Stimulated activated CD4-positive, alpha-beta T cell treated with anti-CD3 and anti-CD28 coated beads, Interleukin-4, amount 100 ng/mL, for 1 hour (primary cell): ENCODE measurements at regions not wholly inside any gene's neighbourhood (a gene's known extent, or its start where the extent isn't known, plus 50 kb on each side); places are given as distances from the start of the nearest gene placed in this dataset.

Experiments used
- DNase-seq: peaks from one replicate; pipeline ENCODE4 v3.0.0-alpha.2; 2020

DNA sequence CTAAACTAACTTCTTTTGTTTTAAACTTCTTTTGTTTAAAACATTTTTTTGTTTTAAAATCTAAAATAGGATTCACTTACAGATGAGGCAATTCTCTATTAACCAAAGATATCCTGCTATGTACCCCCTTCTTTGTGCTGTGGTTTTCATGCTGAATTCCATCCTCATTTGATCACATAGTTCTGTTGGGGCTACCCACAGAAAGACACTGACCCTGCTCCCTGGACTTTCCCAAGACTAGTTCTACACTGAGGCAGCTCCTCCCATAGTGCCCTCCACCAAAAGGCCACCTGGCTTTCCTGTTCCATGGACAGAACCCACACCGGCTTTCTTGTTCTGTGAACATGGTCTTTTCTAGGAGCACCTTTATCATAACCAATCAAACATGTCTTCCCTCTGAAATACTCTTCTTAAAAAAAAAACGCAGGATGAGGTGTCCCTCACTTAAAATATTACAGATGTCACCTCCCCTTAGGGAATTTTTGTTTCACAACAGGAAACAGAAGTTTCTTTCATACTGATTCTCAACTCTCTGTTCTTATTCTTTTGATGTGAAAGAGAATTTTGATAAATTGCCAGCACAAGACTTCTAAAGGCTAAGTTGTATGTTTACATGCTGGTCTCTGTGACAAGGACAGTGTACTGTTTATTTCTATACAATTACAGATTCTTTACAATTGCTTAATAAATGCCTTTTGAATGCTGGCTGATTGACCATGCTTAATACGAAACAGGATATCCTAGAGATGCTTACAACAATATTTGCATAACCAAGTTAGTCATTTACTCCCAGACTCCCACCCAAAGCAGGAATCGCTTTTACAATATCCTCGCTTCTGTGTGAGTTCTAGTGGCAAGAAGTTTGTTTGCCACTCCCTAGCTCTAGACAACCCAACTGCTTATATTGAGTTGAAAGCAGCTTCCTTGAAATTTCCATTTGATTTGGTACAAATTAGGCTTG, 300.4 kb downstream of the DTWD2 start:
- no peak for DNase-seq

DNA sequence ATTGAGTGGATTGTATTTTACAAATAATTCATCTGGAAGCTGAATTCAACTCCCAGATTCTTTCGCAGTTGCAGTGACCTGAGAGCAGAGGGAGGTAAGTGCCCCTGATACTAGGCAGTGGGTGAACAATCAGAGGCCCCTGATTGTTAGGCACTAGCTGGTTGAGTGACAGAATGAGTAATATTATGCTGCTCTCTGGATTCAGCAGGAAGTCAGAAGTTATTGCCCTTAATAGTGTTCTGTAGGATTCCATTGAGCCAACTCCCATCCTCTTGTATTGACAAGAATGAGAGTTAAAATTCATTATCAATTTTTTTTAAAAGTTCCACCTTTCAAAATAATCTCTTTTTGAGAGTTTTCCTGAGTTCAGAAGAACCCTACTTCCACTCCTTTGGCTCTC, 301.2 kb downstream of the DTWD2 start:
- no peak for DNase-seq

GRCh38 chr5:118681655-118682054, 306.7 kb downstream of the DTWD2 start:
- no peak for DNase-seq

DNA sequence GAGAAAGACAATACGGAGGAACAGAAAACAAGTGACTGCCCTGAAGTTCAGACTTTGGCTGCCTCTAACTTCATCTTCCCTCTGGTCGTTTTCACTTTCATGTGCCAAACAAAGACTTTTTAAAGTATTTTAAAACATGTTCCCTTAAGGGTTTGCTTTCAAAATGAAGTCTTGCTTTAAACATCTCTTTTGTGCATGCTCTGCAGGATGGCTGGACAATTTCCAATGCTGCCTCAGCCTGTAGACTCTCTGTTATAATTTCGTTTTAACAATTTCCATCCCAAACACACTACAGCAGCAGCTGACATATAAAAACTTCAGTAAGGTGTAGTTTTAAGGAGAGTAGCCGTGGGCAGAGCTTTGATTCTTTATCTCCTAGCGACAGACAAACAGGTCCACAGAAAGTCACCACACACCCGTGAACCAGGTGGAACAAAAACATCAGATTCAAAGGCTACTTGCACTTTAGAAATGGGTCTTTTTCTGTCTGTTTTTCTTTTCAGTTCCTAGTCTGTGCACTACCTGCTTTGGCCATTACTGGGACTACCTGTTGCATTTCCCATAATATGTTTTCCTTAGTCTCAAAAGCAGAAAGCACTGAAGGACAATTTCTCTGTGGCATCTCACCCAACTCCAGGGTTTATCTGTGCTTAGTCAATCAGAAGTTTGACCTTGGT, 308.9 kb downstream of the DTWD2 start:
- no peak for DNase-seq

DNA sequence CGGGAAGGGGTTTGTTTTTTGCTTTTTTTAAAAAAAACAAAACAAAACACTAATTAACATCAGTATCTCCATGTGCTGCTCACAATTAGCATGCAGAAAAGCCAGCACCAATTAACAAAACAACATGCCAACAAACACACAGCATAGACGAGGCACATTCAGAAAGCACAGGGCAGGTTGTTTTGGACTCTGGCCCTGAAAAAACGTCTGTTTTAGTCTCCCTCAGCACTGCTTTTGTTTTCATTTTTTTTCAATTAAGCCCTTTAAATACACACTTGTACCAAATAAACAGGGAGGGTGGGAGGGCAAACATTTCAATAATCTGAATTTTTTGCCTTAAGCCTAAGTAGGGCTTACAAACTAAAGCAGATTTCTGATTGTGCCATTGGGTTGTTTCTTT, 309.6 kb downstream of the DTWD2 start:
- no peak for DNase-seq

GRCh38 chr5:118675247-118675646, 313.1 kb downstream of the DTWD2 start:
- DNase-seq, result no peak

GRCh38 chr5:118657576-118657975, 330.8 kb downstream of the DTWD2 start:
- DNase-seq, result no peak

GRCh38 chr5:118653872-118654271, 334.5 kb downstream of the DTWD2 start:
- DNase-seq, result no peak

GRCh38 chr5:118653183-118653582, 335.2 kb downstream of the DTWD2 start:
- no peak for DNase-seq

GRCh38 chr5:118651002-118651401, 337.3 kb downstream of the DTWD2 start:
- no peak for DNase-seq

DNA sequence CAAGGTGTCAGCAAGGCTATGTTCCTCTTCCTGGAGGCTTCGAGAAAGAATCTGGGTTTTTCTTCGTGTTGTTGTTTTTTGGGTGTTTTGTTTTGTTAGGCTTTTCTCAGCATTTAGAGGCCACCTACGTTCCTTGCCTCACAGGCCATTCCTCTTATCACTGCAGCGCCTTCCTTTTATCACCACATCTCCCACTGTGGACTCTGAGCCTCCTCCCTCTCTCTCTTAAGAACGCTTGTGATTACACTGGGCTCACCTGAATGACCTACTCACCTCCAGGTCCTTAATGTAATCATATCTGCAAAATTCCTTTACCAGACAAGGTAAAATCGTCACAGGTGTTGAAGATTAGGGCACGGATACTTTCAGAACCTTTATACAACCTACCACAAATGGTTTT, 340.8 kb downstream of the DTWD2 start:
- DNase-seq, result no peak

DNA sequence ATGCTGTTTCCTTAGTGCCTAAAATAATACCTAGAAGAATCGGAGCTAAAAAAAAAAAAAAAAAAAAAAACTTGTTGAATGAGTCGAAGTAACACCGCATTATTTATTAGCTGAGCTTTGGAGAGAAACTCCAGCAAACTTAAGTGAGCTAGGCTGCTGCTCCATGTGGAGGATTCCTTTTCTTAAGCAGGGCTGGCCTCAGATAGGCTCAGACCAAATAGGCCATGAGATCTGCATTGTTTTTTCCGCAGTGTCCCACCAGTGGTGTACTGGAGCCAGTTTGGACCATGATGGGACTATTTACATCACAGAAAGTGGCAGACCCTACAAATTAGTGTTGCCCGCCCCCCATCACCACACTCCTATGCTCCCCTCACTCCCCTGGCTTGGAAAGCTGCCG, 341.4 kb downstream of the DTWD2 start:
- no peak for DNase-seq

DNA sequence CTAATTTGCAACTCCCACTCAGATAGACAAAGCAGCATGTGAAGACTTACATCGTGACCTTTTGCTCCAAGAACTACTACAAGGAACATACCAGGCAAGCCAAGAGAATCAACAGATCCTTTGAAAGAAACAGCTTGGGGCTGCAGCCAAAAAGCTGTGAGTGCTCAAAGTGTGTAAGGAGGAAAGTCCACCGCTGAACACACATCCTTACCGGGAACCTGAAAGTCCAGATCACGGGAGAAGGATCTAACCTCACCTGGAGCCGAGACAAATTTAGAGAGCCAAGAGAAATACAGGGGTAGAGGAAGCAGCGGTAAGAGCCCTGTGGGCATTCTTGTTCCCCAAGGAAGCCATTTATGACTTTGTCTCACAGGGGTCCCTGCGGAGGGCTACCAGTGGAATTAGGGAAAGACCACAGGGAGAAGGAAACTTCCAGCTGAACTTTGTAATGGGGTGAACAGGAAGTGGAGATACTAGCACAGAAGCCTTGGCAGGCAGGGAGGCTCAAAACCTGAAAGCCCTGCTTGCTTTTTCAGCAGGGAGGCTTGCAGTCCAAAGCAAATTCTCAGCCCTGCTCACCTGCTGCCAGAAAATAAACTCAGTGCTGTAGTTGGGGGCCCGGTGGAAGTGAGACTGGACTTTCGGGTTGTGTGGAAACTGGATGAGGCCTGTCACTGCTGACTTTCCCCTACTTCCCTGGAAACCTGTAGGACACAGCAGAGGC, 350.2 kb downstream of the DTWD2 start:
- no peak for DNase-seq

DNA sequence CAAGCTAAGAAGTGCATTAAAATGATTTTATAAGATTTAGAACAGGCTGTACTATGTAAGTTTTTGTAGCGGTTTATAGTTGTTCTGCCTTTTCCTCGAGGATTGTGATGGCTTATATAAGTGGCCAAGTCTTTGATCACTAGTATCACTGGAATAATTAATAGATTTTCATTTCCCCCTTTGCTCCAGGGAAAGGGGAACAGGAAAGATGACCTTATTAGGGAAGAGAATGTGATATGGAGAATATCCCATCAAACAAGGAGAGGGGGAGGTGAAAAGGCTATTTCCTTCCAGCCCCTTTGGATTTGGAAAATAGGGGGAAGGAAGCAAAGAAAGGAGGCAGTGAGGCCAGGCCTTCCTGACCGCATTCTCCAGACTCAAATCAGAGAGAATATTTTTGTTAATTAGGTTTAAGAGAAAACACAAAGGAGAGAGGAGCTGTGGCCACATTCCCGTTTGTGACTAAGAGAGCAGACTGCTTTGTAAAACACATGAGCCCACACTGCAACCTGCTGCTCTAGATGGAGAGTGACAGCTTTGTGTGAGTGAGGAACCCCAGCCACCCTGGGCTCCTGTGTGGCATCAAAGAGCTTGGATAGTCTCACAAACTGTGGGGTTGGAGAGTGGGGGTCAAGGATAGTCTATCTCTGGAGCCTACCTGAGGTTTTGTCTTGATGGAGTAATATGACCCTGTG, 359.5 kb downstream of the DTWD2 start:
- DNase-seq, result no peak

DNA sequence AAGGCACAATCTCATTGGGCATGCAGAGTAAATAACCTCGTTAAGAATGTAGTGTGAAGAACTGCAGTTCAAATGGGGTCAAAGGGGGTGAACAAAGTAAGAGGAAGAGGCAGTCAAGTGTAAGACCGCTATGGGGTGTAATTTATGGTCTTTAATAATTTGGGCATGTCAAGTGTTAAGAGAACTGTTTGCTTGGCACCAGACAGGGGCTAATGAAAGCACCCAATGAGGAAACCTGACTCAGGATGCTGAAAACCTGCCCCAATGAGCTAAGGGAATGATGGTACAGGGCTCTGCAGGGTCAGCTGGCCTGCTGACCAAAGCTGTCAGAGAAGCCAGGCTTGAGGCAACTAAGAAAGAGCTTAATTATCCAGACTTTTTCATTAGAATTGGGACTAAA, 368.1 kb downstream of the DTWD2 start:
- DNase-seq, result no peak

DNA sequence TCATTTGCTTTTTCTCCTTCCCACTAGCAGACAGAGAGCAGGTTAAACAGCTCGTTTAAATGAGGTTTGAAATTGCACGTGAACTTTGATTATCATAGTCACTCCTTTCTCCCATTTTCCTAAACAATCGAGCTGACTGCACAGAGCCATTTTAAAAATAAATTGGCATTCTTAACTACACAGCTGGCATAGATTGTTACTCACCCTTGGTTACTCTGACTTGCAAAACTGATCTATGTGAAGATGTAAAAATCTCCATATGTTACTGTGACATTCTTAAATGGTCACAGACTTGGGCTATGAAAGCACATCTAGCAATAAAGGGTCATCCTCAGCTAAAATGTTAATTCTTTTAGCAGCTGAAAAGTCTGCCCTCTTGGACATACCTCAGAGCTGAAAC, 368.5 kb downstream of the DTWD2 start:
- no peak for DNase-seq

DNA sequence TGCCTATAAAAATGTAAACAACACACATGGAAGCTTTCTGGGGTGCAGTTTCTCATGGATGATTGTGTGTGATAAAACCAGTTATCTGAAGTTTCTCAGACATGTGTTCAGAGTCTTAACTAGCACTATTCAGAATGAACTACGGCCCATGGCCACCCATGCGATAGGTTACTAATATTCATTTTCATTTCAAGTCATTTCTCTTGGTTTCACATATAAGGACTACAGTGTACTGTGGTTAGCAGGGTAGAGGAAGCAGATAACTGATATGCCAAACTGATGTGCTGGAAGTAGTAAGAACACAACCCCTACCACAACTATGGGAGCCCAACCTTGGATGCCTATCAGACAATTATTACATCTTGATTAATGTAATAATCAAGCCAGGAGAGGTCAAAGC, 372.1 kb downstream of the DTWD2 start:
- no peak for DNase-seq

DNA sequence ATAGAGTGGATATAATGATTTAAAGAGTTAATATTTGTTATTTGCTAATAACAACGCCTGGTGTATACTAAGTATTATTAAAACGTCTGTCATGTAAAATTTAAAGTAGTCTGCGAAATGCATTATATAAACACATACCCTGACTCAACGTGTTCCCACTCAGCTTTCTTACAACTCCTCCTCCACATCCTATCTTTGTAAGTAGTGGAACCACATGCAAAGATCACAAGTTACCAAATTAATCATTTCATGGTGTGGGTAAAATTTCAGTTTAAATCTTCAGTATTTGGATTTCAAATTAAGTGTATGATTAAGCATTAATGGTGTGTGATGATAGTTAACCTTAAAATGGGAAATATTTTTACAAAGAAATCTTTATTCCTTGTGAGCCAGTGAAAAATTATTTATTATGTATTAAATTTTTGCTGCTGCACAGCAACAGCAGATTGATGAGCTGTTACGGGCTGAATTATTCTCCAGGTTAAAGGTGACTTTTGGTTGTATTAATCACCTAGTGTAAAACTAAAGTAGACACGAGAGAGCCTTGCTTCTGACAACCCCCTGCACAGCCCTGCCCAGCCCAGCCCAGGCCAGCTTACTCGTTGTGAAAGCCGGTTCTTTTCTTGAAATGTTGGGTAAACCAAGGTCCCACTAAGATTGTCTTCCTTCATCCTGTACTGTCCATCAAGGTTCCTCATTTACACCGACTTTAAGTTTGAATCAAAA, 373.5 kb downstream of the DTWD2 start:
- DNase-seq, result no peak

- DNase-seq, result no peak
These were observed 376.9 kb downstream of the DTWD2 start for GRCh38 chr5:118611332-118611945.

- no peak for DNase-seq
These were observed 381.4 kb downstream of the DTWD2 start for GRCh38 chr5:118606940-118607339.

DNA sequence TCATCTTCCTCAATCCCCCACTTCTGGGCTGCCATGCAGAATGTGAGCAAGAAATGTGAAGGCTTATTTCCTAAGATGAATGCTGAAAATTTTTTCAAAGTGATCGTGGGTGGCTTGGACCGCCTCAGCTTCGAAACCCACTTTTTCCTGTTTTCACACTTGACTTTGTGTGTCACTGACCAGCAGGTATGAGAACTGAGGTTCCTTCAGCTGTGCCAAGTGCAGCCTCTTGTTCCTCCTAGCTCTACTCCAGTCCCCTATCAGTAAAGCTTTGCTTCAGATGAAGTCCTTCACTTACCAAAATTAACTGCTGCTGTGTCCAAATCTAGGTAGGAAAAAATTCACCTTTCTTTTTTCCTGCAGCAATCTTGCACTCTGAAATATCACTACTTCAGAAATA, 382.6 kb downstream of the DTWD2 start:
- DNase-seq, result no peak

GRCh38 chr5:118604106-118604505, 384.2 kb downstream of the DTWD2 start:
- no peak for DNase-seq
